ENCODE measurements at regions not wholly inside any gene's neighbourhood (a gene's known extent, or its start where the extent isn't known, plus 50 kb on each side); places are given as distances from the start of the nearest gene placed in this dataset.

DNA sequence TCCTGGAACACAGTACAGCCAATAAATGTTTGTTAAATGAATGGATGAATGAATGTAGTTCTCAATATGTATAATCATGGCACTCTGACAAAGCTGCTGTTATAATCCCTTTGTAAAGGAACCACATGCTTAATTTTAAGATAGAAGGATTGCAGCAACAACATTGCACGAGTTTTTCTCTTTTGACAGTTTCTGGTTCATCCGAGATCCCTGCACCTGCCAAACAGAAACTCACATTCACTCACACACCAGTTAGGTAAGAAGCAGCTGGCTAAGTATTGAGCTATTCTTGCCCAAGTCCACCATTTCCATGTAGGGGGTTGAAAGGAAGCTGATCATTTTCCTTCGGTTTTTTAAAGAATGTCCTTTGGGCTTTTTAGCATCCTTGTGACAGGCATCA is 133.7 kb upstream of the MAP1B start:
- Histone ChIP-seq H3K14ac (ENCODE audit: low read length) (no peak overlapping the region), H3K9ac (ENCODE audit: low read depth, low read length, poor library complexity) (no peak overlapping the region), H4K91ac (ENCODE audit: low read depth, low read length, poor library complexity) (no peak overlapping the region), H3K27me3 (ENCODE audit: control insufficient read depth in 3 of 3, insufficient read depth in 3 of 3, low read depth in 1 of 3, low read length in 3 of 3) (no peaks in the 10 kb centered on the region), H3K18ac (ENCODE audit: low read length) (no peak overlapping the region), H2AFZ (ENCODE audit: low read length) (no peak overlapping the region), H4K8ac (ENCODE audit: low read depth, low read length) (no peak overlapping the region), H3K4me2 (ENCODE audit: insufficient read depth, low read length, poor library complexity, severe bottlenecking) (no peak overlapping the region), H3K23ac (ENCODE audit: low read depth, low read length, poor library complexity) (no peak overlapping the region), H2BK5ac (ENCODE audit: low read length) (no peak overlapping the region), H2BK120ac (ENCODE audit: low read depth, low read length) (no peak overlapping the region), H3K4me1 (ENCODE audit: control insufficient read depth in 2 of 2, insufficient read depth in 1 of 2, low read depth in 1 of 2, low read length in 2 of 2) (peaks cover 0 to 3% of the 10 kb centered on the region in 2 donors), H3K9me3 (replicated peaks in 1 of 2; ENCODE audit: control insufficient read depth in 2 of 2, insufficient read depth in 1 of 2, low read depth in 1 of 2, low read length in 2 of 2) (no peaks in the 10 kb centered on the region), H3K4me3 (ENCODE audit: low read length in 2 of 2) (no peak overlapping the region), H2AK5ac (ENCODE audit: low read depth, low read length) (no peak overlapping the region), H3K79me1 (ENCODE audit: low read depth, low read length) (no peaks in the 10 kb centered on the region), H2BK12ac (ENCODE audit: low read length) (no peak overlapping the region), H3K27ac (replicated peaks; ENCODE audit: low read length) (no peak overlapping the region), H2BK15ac (ENCODE audit: low read length) (no peak overlapping the region), H3K4ac (ENCODE audit: low read length) (no peak overlapping the region), H3K36me3 (replicated peaks in 1 of 2; ENCODE audit: control insufficient read depth in 2 of 2, insufficient read depth in 2 of 2, low read length in 2 of 2) (no peaks in the 10 kb centered on the region)
- DNase-seq (ENCODE audit: low spot score) = no peak
- no CpG with 5 or more reads among the region's 3 CpGs for WGBS, 2 donors (ENCODE audit: extremely low coverage in 2 of 2, insufficient read length in 2 of 2, insufficient replicate concordance in 1 of 2)

- WGBS, 2 donors (ENCODE audit: extremely low coverage in 2 of 2, insufficient read length in 2 of 2, insufficient replicate concordance in 1 of 2) = no CpG with 5 or more reads among the region's 1 CpG
Measured at GRCh38 chr5:71974165-71974564, 133.1 kb upstream of the MAP1B start.

GRCh38 chr5:71974622-71975021 is 132.7 kb upstream of the MAP1B start:
- WGBS, 2 donors (ENCODE audit: extremely low coverage in 2 of 2, insufficient read length in 2 of 2, insufficient replicate concordance in 1 of 2) = no CpG with 5 or more reads among the region's 1 CpG

More at GRCh38 chr5:71974165-71974564, 133.1 kb upstream of the MAP1B start:
- no peak overlapping the region for H2AK5ac ChIP-seq (ENCODE audit: low read depth, low read length)
- H2AFZ ChIP-seq (ENCODE audit: low read length) = no peak overlapping the region
- no peak overlapping the region for H3K23ac ChIP-seq (ENCODE audit: low read depth, low read length, poor library complexity)
- no peaks in the 10 kb centered on the region for H3K9me3 ChIP-seq (replicated peaks in 1 of 2; ENCODE audit: control insufficient read depth in 2 of 2, insufficient read depth in 1 of 2, low read depth in 1 of 2, low read length in 2 of 2)
- no peaks in the 10 kb centered on the region for H3K27me3 ChIP-seq (ENCODE audit: control insufficient read depth in 3 of 3, insufficient read depth in 3 of 3, low read depth in 1 of 3, low read length in 3 of 3)
- H4K8ac ChIP-seq (ENCODE audit: low read depth, low read length) = no peak overlapping the region
- no peaks in the 10 kb centered on the region for H3K79me1 ChIP-seq (ENCODE audit: low read depth, low read length)
- no peak overlapping the region for H2BK120ac ChIP-seq (ENCODE audit: low read depth, low read length)
- no peak overlapping the region for H3K14ac ChIP-seq (ENCODE audit: low read length)
- H3K4me2 ChIP-seq (ENCODE audit: insufficient read depth, low read length, poor library complexity, severe bottlenecking) = no peak overlapping the region
- no peak overlapping the region for H4K91ac ChIP-seq (ENCODE audit: low read depth, low read length, poor library complexity)
- H3K4me3 ChIP-seq (ENCODE audit: low read length in 2 of 2) = no peak overlapping the region
- H3K9ac ChIP-seq (ENCODE audit: low read depth, low read length, poor library complexity) = no peak overlapping the region
- no peak overlapping the region for H2BK5ac ChIP-seq (ENCODE audit: low read length)
- no peak overlapping the region for H3K18ac ChIP-seq (ENCODE audit: low read length)
- no peak for DNase-seq (ENCODE audit: low spot score)
- H3K27ac ChIP-seq (replicated peaks; ENCODE audit: low read length) = no peak overlapping the region
- H3K4ac ChIP-seq (ENCODE audit: low read length) = no peak overlapping the region
- H2BK12ac ChIP-seq (ENCODE audit: low read length) = no peak overlapping the region
- H3K4me1 ChIP-seq (ENCODE audit: control insufficient read depth in 2 of 2, insufficient read depth in 1 of 2, low read depth in 1 of 2, low read length in 2 of 2) = peaks cover 0 to 3% of the 10 kb centered on the region in 2 donors
- H2BK15ac ChIP-seq (ENCODE audit: low read length) = no peak overlapping the region
- H3K36me3 ChIP-seq (replicated peaks in 1 of 2; ENCODE audit: control insufficient read depth in 2 of 2, insufficient read depth in 2 of 2, low read length in 2 of 2) = no peaks in the 10 kb centered on the region

DNA sequence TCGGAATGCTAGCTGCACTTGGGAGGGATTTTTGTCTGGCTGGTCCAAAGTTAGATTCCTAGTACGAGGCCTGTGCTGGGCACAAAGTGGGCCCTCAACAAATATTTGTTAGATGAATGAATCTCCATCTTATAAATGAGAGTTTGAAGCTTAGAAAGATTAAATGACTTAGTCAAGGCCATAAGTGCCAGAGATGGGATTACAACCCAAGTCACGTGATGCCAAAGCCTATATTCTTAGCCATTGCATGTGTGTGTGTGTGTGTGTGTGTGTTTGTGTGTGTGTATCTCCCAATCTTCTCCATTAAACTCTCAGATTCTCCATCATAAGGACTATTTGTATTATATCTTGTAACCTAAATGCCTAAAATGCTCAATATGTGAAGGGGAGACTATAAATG is 130.8 kb upstream of the MAP1B start:
- H3K9ac ChIP-seq (ENCODE audit: low read depth, low read length, poor library complexity) = no peak overlapping the region
- peaks cover 0 to 3% of the 10 kb centered on the region in 2 donors for H3K4me1 ChIP-seq (ENCODE audit: control insufficient read depth in 2 of 2, insufficient read depth in 1 of 2, low read depth in 1 of 2, low read length in 2 of 2)

More at GRCh38 chr5:71974622-71975021, 132.7 kb upstream of the MAP1B start:
- Histone ChIP-seq H3K36me3 (replicated peaks in 1 of 2; ENCODE audit: control insufficient read depth in 2 of 2, insufficient read depth in 2 of 2, low read length in 2 of 2) (no peaks in the 10 kb centered on the region), H2AK5ac (ENCODE audit: low read depth, low read length) (no peak overlapping the region), H3K27ac (replicated peaks; ENCODE audit: low read length) (no peak overlapping the region), H3K9me3 (replicated peaks in 1 of 2; ENCODE audit: control insufficient read depth in 2 of 2, insufficient read depth in 1 of 2, low read depth in 1 of 2, low read length in 2 of 2) (no peaks in the 10 kb centered on the region), H2BK12ac (ENCODE audit: low read length) (no peak overlapping the region), H3K4me2 (ENCODE audit: insufficient read depth, low read length, poor library complexity, severe bottlenecking) (no peak overlapping the region), H3K9ac (ENCODE audit: low read depth, low read length, poor library complexity) (no peak overlapping the region), H2BK15ac (ENCODE audit: low read length) (no peak overlapping the region), H3K4me3 (ENCODE audit: low read length in 2 of 2) (no peak overlapping the region), H3K18ac (ENCODE audit: low read length) (no peak overlapping the region), H4K91ac (ENCODE audit: low read depth, low read length, poor library complexity) (no peak overlapping the region), H2BK5ac (ENCODE audit: low read length) (no peak overlapping the region), H4K8ac (ENCODE audit: low read depth, low read length) (peak overlapping the region; percentile 20), H3K14ac (ENCODE audit: low read length) (no peak overlapping the region), H3K4ac (ENCODE audit: low read length) (no peak overlapping the region), H3K79me1 (ENCODE audit: low read depth, low read length) (no peaks in the 10 kb centered on the region), H2BK120ac (ENCODE audit: low read depth, low read length) (no peak overlapping the region), H3K4me1 (ENCODE audit: control insufficient read depth in 2 of 2, insufficient read depth in 1 of 2, low read depth in 1 of 2, low read length in 2 of 2) (peaks cover 0 to 3% of the 10 kb centered on the region in 2 donors), H2AFZ (ENCODE audit: low read length) (no peak overlapping the region), H3K23ac (ENCODE audit: low read depth, low read length, poor library complexity) (no peak overlapping the region), H3K27me3 (ENCODE audit: control insufficient read depth in 3 of 3, insufficient read depth in 3 of 3, low read depth in 1 of 3, low read length in 3 of 3) (no peaks in the 10 kb centered on the region)
- no peak for DNase-seq (ENCODE audit: low spot score)

More for the DNA sequence above, 130.8 kb upstream of the MAP1B start:
- no peak overlapping the region for H2AK5ac ChIP-seq (ENCODE audit: low read depth, low read length)
- no peak overlapping the region for H4K8ac ChIP-seq (ENCODE audit: low read depth, low read length)
- no peak overlapping the region for H3K4ac ChIP-seq (ENCODE audit: low read length)
- no peak overlapping the region for H2BK120ac ChIP-seq (ENCODE audit: low read depth, low read length)
- H3K9me3 ChIP-seq (replicated peaks in 1 of 2; ENCODE audit: control insufficient read depth in 2 of 2, insufficient read depth in 1 of 2, low read depth in 1 of 2, low read length in 2 of 2) = no peaks in the 10 kb centered on the region
- H3K14ac ChIP-seq (ENCODE audit: low read length) = no peak overlapping the region
- H3K18ac ChIP-seq (ENCODE audit: low read length) = no peak overlapping the region
- no peak overlapping the region for H3K4me3 ChIP-seq (ENCODE audit: low read length in 2 of 2)
- H2BK15ac ChIP-seq (ENCODE audit: low read length) = no peak overlapping the region
- H3K36me3 ChIP-seq (replicated peaks in 1 of 2; ENCODE audit: control insufficient read depth in 2 of 2, insufficient read depth in 2 of 2, low read length in 2 of 2) = no peaks in the 10 kb centered on the region
- H3K27me3 ChIP-seq (ENCODE audit: control insufficient read depth in 3 of 3, insufficient read depth in 3 of 3, low read depth in 1 of 3, low read length in 3 of 3) = no peaks in the 10 kb centered on the region
- no peak overlapping the region for H2BK12ac ChIP-seq (ENCODE audit: low read length)
- no CpG with 5 or more reads among the region's 3 CpGs for WGBS, 2 donors (ENCODE audit: extremely low coverage in 2 of 2, insufficient read length in 2 of 2, insufficient replicate concordance in 1 of 2)
- no peak overlapping the region for H3K27ac ChIP-seq (replicated peaks; ENCODE audit: low read length)
- H2AFZ ChIP-seq (ENCODE audit: low read length) = no peak overlapping the region
- H4K91ac ChIP-seq (ENCODE audit: low read depth, low read length, poor library complexity) = no peak overlapping the region
- DNase-seq (ENCODE audit: low spot score) = no peak
- H2BK5ac ChIP-seq (ENCODE audit: low read length) = no peak overlapping the region
- H3K79me1 ChIP-seq (ENCODE audit: low read depth, low read length) = no peaks in the 10 kb centered on the region
- H3K23ac ChIP-seq (ENCODE audit: low read depth, low read length, poor library complexity) = no peak overlapping the region
- no peak overlapping the region for H3K4me2 ChIP-seq (ENCODE audit: insufficient read depth, low read length, poor library complexity, severe bottlenecking)
